ENCODE measurements at regions not wholly inside any gene's neighbourhood (a gene's known extent, or its start where the extent isn't known, plus 50 kb on each side); places are given as distances from the start of the nearest gene placed in this dataset.

GRCh38 chr12:90045559-90045958 is 336.9 kb upstream of the ATP2B1 start:
- H3K27ac ChIP-seq = no peak overlapping the region
- no peak for DNase-seq
- no peaks in the 10 kb centered on the region for H3K27me3 ChIP-seq
- no peak overlapping the region for H3K4me3 ChIP-seq
- H3K36me3 ChIP-seq = no peaks in the 10 kb centered on the region
- ATAC-seq = no peak
- intact Hi-C loops (cut with DNase I) = no loop called here
- TF ChIP-seq POLR2A (IDR thresholded peaks at IDR 0.05) (no peak), CTCF (IDR thresholded peaks at IDR 0.05) (no peak)
- H3K9me3 ChIP-seq = no peaks in the 10 kb centered on the region
- H3K4me1 ChIP-seq = no peaks in the 10 kb centered on the region

GRCh38 chr12:90044069-90044468 is 335.4 kb upstream of the ATP2B1 start:
- no peak for ATAC-seq
- H3K9me3 ChIP-seq = no peaks in the 10 kb centered on the region
- intact Hi-C loops (cut with DNase I) = no loop called here

GRCh38 chr12:90042920-90043641 is 334.4 kb upstream of the ATP2B1 start:
- TF ChIP-seq CTCF (IDR thresholded peaks at IDR 0.05) (no peak), POLR2A (IDR thresholded peaks at IDR 0.05) (no peak)
- DNase-seq = no peak
- Histone ChIP-seq H3K9me3 (no peaks in the 10 kb centered on the region), H3K27me3 (no peaks in the 10 kb centered on the region), H3K36me3 (no peaks in the 10 kb centered on the region), H3K4me3 (no peak overlapping the region), H3K27ac (no peak overlapping the region), H3K4me1 (no peaks in the 10 kb centered on the region)
- 88 to 95% (median 94%) methylated on average over 5 of the region's 5 CpGs for WGBS, 4 donors
- intact Hi-C loops (cut with DNase I) = no loop called here
- ATAC-seq = no peak

More at GRCh38 chr12:90044069-90044468, 335.4 kb upstream of the ATP2B1 start:
- H3K4me1 ChIP-seq = no peaks in the 10 kb centered on the region
- no peaks in the 10 kb centered on the region for H3K36me3 ChIP-seq
- no peak for DNase-seq
- no peak for TF ChIP-seq CTCF (IDR thresholded peaks at IDR 0.05)
- no peak for TF ChIP-seq POLR2A (IDR thresholded peaks at IDR 0.05)
- H3K27ac ChIP-seq = no peak overlapping the region
- H3K27me3 ChIP-seq = no peaks in the 10 kb centered on the region
- H3K4me3 ChIP-seq = no peak overlapping the region

GRCh38 chr12:90038289-90038688 is 329.7 kb upstream of the ATP2B1 start:
- Histone ChIP-seq H3K27ac (no peak overlapping the region), H3K4me3 (no peak overlapping the region), H3K4me1 (peaks cover 0 to 8% (median 0%) of the 10 kb centered on the region in 12 donors), H3K9me3 (peaks cover 0 to 13% (median 0%) of the 10 kb centered on the region in 12 donors), H3K27me3 (no peaks in the 10 kb centered on the region), H3K36me3 (no peaks in the 10 kb centered on the region)
- ATAC-seq (no peak), DNase-seq (no peak)
- TF ChIP-seq POLR2A (IDR thresholded peaks at IDR 0.05) = no peak
- no peak for TF ChIP-seq CTCF (IDR thresholded peaks at IDR 0.05)
- intact Hi-C loops (cut with DNase I) = no loop called here

Measured in heart left ventricle (tissue), 16 donors.